ENCODE measurements at regions not wholly inside any gene's neighbourhood (a gene's known extent, or its start where the extent isn't known, plus 50 kb on each side); places are given as distances from the start of the nearest gene placed in this dataset.

DNA sequence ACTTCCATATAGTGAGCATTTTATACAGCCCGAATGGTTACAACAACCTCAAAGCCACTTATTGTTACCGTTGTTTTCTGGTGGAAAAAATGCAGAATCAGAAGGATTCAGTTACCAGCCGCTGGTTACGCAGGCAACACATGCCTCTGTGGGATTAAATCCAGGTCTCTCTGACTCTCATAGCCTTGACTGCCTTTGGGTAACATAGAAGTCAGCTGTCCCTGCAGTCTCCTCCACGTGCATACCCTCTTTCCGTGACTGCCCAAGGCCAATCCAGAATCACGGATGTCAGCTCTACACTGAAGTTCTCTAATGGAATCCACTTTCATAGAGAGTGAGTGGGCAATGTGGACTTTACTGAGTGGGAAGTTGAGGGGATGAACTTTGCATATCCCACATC lies 189.5 kb upstream of the DNAJC19 start:
- TF ChIP-seq POLR2A (IDR thresholded peaks at IDR 0.05), result no peak
- TF ChIP-seq, protein P1, sequence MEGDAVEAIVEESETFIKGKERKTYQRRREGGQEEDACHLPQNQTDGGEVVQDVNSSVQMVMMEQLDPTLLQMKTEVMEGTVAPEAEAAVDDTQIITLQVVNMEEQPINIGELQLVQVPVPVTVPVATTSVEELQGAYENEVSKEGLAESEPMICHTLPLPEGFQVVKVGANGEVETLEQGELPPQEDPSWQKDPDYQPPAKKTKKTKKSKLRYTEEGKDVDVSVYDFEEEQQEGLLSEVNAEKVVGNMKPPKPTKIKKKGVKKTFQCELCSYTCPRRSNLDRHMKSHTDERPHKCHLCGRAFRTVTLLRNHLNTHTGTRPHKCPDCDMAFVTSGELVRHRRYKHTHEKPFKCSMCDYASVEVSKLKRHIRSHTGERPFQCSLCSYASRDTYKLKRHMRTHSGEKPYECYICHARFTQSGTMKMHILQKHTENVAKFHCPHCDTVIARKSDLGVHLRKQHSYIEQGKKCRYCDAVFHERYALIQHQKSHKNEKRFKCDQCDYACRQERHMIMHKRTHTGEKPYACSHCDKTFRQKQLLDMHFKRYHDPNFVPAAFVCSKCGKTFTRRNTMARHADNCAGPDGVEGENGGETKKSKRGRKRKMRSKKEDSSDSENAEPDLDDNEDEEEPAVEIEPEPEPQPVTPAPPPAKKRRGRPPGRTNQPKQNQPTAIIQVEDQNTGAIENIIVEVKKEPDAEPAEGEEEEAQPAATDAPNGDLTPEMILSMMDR (IDR thresholded peaks at IDR 0.05), result no peak
- TF ChIP-seq EP300 (IDR thresholded peaks at IDR 0.05), result no peak
- no peak for TF ChIP-seq POLR2AphosphoS5 (IDR thresholded peaks at IDR 0.05)
